Stimulated activated CD8-positive, alpha-beta memory T cell treated with anti-CD3 and anti-CD28 coated beads, Interleukin-12 subunit alpha, Interleukin-12 subunit beta, amount 100 ng/mL, for 24 hours (primary cell): ENCODE measurements at regions not wholly inside any gene's neighbourhood (a gene's known extent, or its start where the extent isn't known, plus 50 kb on each side); places are given as distances from the start of the nearest gene placed in this dataset.
"Not testable (repeated sequence)": the region's sequence is repeated elsewhere in the genome, so short reads cannot be mapped to it uniquely, and the experiment has no call there.

Experiments used
- DNase-seq: peaks from one replicate; pipeline ENCODE4 v3.0.0-alpha.2; 2020; ENCODE audit errors: extremely low read depth

DNA sequence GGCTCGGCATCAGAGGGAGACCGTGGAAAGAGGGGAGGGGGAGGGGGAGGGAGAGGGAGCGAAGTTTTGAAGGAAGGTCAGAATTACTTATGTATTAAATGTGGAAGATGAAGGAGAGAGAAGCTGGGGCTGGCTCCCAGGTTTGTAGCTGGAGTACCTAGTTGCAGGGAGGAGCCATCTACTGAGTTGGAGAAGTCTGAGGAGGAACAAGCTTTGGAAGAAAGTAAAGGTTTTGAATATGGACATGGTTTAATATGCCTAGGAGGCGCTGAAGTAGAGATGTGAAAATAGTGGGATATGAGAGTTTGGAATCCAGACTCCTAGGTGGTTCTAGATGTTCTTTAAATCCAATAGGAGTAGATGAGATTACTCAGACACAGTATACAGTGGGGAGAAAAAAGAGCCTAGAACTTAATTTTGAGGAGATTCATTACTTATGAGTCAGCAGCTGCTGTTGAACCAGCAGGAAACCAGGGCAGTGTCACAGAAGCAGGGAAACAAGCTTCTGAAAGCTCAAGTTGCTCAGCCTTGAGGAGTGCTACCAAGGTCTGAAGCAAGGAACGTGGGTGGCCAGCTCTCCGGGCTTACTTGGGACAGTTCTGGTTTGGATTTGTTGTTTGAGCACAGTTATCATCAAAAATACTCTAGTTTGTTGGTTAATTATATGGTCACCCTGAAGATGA, 149.3 kb downstream of the UTRN start:
- no peak for DNase-seq

DNA sequence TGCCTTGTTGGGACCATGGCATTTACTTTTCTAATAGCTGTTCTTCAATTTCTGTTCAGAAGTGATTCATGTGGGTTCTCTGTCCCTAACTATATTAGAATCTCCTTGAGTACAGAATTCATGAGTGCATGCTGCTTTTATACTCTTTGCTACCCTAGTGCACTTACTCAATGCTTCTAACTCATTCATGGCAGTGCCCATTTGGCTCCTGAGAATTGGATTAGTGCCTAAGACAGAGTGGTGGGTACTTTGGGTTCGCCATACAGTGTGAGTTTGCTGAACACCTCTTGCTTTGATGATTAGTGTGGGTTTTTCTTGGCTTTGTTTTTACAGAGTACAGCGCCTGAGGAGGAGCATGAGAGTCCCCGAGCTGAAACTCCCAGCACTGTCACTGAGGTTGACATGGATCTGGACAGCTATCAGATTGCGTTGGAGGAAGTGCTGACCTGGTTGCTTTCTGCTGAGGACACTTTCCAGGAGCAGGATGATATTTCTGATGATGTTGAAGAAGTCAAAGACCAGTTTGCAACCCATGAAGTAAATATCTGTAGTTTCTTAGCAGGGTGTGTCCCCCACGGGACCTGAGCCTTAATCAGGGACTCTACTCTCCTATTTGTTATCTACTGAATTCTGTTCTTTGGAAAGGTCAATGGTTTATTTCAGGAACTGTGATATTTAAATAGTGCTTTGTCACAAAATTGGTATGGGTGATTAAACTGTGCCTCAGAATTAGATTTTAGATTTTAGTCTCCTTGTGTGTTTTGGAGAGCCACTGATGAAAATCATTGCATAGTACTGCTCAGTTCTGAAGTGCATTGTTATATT, 150.7 kb downstream of the UTRN start:
- no peak for DNase-seq

DNA sequence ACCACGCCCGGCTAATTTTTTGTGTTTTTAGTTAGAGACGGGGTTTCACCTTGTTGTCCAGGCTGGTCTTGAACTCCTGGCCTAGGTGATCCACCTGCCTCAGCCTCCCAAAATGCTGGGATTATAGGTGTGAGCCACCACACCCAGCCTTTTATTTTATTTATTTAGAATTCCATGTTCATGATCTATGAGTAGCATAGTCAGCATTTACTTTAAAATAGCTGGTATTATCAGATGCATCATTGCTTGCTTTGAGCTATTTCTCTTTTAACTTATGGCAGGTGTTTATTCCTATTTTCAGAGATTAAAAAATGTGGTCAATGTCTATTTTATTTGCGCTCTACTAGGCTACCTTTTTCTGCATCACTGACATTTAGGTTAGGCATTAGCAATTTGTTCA, 152.0 kb downstream of the UTRN start:
- DNase-seq = no peak

DNA sequence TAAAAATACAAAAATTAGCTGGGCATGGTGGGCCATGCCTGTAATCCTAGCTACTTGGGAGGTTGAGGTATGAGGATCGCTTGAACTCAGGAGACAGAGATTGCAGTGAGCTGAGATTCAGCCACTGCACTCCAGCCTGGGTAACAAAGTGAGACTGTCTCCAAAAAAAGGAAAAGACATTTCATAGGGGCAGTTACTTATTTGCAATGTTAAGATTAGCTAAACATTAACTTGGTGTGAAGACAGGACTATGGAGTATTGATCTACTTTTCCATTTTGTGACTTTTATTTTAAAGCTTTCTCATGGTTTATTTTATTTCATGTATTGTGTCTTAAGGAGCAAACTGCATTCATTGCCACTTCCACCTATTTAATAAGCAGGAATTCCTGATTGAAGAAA, 153.0 kb downstream of the UTRN start:
- no peak for DNase-seq

DNA sequence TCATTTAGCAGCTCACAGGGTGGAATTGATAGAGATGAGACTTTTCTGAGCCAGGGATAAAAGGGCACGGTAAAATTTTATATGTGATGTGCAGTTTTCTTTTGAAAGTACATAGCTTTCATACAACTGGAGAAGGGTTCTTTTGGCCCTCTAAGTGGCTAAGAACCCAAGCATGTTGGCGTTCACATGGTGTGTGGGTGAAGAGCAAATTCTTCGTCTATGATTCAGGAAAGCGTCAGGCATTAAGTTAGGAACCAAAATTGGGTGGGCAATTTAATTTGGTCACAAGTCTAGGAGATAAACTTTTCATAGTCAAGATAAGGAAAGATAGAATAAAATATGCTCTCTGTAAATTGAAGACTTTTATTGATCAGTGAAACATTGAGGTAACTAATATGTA, 153.9 kb downstream of the UTRN start:
- DNase-seq = no peak

DNA sequence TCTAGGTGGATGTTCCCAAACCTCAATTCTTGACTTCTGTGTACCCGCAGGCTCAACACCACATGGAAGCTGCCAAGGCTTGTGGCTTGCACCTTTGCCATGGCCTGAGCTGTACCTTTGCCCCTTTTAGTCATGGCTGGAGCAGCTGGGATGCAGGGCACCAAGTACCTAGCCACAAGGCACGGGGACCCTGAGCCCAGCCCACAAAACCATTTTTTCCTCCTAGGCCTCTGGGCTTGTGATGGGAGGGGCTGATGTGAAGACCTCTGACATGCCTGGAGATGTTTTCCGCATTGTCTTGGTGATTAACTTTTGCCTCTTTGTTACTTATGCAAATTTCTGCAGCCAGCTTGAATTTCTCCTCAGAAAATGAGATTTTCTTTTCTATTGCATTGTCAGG, 156.7 kb downstream of the UTRN start:
- not testable (repeated sequence) for DNase-seq

DNA sequence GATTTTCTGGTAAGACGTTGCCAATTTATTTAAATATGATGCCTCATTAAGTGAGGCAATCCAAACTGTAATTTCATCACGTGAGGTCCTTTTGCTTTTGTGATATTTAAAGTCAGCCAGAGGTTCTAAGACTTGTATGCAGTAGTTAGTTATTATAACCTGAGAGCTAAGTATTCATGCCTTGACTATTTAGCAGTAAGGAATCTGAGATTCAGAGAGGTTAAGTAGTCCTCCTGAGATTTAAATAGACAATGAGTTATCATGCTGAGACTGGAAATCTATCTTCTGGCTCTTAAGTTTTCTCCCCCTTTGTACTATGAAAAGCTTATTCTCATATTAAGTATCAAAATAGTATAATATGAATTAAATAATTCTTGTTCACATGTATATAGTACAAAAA, 158.0 kb downstream of the UTRN start:
- no peak for DNase-seq

DNA sequence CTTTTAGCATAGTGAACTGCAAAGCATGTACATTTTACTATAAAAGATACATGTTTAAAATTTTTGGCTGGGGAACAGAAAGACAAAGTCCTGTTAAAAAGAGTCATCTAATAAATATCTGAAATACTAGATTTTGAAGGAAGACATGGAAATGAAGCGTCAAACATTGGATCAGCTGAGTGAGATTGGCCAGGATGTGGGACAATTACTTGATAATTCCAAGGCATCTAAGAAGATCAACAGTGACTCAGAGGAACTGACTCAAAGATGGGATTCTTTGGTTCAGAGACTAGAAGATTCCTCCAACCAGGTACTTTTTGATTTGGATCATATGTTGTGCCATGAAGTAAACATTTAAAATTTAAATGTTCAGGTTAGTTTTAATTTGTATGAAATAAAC, 162.3 kb downstream of the UTRN start:
- no peak for DNase-seq

DNA sequence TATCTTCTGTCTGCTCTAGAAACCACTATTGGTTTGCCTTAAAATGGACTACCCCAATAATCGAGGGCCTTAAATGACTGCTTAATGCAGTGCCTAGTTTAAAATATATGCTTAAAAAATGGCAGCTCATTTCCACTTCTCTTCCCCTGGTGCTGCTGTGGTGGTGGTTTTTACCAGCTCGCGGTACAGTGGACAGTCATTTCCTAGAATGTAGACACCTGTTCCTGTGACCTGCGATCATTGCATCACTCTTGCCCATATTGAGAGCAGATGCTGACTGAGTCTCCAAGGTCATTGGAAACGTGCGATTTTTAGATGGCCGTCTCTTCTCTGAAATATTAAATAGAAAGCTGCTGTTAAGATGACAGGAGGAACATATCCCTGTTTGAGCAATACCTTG, 164.1 kb downstream of the UTRN start:
- no peak for DNase-seq

DNA sequence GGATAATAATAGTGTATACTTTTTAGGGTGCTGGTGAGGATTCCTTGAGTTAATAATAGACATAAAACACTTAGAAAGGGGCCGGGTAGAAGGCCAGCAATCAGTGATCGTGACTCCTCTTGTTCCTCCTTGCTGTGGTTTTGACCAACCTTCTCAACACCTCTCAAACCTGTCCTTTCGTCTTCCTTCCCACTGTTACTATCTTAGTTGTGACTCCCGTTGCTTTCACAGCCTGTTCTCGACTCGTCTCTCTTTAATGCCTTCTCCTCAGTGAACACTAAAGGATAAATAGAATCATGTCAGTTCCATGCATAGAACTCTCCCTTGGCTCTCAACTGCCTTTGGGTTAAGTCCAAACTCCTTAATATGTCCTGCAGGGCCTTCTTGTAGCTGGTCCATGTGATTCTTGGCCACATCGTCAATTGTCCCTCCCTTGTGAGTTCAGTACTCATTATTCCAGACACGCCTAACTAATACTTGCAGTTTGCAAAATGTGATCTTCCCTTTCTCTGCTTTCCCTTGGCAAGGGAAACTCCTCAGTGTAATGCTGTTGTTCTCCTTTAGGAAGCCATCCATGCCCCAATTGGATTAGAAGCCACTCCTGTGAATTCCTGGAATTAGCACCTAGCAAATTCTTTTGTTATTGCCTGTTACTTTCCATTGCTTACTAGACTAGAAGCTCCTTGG, 164.9 kb downstream of the UTRN start:
- DNase-seq = no peak

DNA sequence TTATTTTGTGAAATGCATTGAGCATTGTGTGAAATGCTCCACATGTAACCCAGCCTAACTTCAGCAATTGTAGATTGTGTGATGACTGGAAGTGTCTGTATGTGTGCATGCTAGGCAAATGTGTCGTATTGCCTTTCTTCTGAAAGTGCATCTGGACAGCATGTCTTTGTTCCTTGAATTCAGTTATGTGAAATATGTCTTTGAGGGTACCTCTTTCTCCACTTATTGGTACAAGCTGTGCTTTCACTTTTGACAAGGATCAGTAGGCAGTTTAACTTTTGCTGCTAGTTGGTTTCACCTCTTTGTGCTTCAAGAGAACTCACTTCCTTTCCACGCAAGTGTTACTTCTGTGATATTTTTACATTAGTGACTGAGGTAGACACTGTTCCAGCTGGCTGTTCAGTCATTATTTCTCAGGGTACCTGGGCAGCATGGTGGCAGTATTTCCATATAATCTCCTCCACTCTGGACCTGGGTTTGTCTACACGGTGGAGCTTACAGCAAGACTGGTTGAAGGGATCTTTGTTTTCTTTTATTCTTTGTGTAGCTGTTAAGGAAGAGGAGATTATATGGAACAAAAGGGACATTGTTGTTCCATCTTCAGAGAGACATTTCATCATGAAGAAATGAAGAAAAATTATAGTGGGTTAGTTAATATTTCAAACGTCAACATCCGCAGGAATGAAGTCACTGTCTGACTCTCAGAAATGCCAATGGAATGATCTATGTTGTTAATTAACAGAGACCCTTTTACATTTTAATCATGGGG, 175.4 kb downstream of the UTRN start:
- DNase-seq = no peak

DNA sequence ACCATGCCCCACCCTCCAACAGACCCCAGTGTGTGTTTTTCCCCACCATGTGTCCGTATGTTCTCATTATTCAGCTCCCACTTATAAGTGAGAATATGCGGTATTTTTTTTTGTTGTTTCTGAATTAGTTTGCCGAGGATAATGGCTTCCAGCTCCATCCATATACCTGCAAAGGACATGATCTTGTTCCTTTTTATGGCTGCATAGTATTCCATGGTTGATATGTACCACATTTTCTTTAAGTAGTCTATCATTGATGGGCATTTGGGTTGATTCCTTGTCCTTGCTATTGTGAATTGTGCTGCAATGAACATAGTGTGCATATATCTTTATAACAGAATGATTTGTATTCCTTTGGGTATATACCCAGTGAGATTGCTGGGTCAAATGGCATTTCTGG, 176.9 kb downstream of the UTRN start:
- no peak for DNase-seq

DNA sequence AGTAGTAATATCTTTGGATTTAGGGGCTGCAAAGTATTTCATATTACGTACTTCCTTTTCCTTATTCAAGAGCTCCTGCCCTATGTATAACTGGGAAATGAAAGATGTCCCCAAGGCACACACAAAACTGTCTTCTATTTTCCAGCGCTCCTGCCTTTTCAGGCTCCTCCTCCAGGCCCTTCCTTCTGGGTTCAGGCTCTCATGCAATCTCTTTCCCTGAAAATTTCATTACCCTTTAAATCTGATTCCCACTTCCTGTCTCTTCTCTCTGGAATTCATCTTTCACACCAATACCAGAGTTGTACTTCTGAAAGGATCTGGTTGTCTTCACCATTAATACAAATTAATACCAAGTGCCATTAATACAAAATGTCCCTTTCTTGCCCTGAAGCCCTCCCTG, 181.6 kb downstream of the UTRN start:
- DNase-seq = no peak

DNA sequence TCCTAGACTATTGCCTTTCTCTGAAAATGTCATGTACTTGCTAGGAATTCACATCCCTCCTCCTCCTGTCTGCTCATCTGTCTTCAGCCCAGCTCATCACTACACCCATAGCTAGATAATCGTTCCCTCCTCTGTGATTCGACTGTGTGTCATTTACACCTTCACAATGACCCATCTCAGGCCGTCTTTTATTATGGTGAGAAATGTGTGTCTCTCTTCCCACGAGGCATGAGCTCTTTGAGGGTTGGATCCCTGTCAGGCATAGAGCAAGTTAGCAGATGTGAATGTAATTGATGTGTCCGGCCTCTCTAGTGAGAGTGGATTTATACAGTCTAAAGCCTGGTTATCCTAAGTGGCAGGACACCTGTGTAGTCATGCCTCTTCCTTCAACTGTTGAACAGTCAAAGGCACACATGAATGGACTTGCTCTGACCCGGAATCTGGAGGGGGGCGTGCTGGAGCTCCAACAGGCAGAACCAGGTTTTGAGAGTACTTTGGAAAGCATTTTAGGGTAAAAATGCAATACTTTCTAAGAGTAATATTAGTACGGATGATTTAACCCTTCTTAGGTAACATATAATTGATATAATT, 182.1 kb downstream of the UTRN start:
- no peak for DNase-seq

DNA sequence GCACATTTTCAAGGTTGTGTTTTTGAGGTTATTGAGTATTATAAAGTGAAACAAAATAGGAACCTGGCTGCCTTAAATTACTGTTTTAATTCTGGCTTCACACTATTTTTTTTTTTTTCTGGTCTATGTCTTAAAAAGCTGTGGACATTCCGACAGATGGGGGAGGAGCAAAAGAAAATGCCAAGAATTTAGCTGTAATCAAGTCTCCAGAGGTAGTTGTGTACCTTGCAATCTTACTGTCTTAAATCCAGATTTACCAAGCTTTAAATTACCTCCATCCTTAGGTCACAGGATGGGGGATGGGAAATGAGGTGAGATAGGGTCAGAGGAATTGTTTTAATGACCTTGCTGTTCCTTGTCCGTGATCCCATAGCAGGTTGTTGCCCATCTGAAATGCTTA, 182.8 kb downstream of the UTRN start:
- DNase-seq = no peak

DNA sequence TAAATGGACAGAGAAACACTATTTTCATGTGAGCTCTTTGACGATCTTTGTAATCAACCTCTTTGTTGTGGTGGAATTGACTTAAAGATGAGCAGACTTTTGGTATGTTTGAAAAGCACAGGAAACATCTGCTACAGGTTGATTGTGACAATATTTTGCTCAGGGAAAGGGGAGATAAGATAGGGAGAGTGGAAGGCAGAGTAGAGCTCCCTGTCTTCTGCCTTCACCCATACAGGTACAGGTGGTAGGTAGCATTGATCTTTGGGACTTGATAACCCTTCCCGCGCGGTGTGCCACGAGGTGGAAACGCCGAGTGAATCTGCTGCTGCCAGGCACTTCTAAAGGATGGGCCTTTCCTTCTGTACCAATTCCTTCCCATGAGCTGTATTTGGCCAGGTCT, 183.6 kb downstream of the UTRN start:
- no peak for DNase-seq

DNA sequence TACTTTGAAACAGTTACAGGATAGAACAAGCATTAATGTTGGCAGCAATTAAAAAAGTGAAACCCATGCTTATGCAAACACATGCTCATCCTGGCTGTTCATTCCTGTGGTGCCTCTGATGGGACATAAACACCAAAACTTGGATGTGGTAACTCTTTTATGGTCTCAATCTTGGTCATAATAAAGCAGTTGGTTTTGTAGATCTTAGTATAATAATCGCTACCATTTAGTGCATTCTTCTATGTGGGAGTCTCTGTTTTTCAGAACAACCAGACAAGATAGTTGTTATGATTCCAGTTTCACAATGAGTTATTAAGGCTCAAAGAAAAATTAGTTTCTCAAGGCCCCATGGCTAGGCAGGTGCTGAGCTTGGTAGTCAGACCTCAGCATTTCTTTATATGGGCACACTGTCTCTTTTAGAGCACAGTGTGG, 184.0 kb downstream of the UTRN start:
- DNase-seq = no peak

DNA sequence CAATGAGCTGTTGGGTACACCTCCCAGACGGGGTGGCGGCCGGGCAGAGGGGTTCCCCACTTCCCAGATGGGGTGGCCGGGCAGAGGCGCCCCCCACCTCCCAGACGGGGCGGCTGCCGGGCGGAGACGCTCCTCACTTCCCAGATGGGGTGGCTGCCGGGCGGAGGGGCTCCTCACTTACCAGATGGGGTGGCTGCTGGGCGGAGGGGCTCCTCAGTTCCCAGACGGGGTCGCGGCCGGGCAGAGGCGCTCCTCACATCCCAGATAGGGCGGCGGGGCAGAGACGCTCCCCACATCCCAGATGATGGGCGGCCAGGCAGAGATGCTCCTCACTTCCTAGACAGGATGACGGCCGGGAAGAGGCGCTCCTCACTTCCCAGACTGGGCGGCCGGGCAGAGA, 185.1 kb downstream of the UTRN start:
- DNase-seq = not testable (repeated sequence)

DNA sequence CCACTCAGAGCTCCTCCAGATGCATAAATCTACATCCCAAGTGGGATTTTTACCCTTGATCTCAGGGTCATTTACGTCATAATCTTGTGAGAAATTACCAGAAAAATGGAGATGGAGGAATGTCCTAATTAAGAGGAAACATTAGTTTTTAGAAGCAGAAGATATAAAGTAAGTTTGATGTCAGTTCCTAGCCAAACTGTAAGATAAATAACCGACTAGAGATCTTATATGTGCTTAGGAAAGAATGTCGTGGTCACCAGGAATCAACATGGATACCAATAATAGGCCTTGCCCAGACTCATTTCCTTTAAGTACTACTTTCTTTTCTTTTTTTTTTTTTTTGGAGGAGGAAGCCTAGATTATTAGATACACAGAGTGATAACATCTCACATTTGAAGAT, 186.9 kb downstream of the UTRN start:
- DNase-seq = no peak

DNA sequence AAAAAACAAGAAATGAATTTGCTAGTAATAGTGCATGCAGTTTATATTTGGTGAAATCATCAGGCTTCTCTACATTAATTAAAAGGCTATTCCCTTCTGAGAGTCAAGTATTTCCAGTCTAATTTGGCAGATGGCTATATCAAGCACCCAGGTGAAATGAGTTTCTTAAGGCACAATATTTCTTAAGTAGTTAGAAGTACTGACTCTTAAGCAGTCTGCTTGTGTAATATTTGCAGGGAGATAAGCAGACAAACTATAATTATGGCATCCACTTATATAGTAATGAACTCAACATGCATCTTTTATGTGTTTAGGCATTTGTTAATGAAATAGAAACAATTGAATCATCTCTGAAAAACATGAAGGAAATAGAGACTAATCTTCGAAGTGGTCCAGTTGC, 189.2 kb downstream of the UTRN start:
- no peak for DNase-seq

DNA sequence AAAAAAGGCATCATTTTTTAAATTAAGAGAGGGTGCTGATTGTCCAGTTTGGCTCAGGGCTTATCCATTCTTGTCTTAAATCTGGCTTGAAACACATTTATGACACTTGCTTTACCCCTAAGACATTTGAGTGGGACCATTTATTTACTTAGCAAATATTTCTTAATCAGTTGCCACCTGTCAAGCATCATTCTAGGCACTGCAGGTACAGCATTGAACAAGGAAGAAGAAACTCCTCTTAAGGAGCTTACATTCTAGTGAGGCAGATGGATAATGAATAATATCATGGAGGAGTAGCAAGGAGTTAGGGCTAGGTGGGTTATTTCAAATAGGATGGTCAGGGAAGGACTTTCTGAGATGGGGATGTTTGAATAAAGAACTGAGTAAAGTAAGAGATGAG, 189.8 kb downstream of the UTRN start:
- no peak for DNase-seq

DNA sequence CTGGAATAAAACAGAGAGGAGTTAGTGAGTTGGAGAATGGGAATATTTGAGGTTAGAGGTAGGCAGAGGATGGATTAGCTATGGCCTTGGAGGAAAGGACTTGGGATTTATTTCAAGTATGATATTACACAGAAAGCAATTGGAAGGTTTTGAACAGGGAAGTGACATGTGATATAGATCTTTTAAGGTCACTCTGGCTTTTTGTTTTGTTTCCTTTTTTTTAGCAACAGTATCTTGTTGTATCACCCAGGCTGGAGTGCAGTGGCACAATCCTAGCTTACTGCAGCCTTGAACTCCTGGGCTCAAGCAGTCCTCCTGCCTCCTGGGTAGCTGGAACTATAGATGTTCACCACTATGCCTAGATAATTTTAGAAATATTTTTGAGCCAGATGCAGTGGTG, 190.3 kb downstream of the UTRN start:
- no peak for DNase-seq
